ENCODE measurements at regions not wholly inside any gene's neighbourhood (a gene's known extent, or its start where the extent isn't known, plus 50 kb on each side); places are given as distances from the start of the nearest gene placed in this dataset.

DNA sequence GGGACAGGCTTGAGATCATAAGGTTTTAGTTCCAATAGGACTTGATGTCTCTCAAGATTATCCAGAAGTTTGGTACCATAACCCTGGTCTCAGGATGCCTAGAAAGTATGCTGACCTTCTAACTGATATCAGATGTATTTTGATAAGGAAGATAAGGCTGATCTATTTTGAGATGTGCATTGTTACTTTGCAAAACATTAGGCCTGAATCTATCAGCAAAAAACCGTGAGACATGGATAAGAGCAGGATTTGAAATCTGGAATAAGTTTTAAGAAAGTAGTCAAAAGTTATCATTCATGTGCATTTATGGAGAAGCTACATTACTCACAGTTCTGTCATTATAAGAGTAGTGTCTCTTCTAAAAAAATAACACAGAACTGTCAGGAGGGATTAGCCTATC lies 467.1 kb upstream of the HS3ST1 start:
- TF ChIP-seq CTCF (tag by site-specific recombination; IDR thresholded peaks at IDR 0.05) (no peak), ZNF148 (tag by site-specific recombination; IDR thresholded peaks at IDR 0.05; ENCODE audit: borderline replicate concordance) (no peak), SP7 (tag by site-specific recombination; IDR thresholded peaks at IDR 0.05) (no peak), ZSCAN4 (tag by site-specific recombination; IDR thresholded peaks at IDR 0.05) (no peak), ZNF501 (tag by site-specific recombination; IDR thresholded peaks at IDR 0.05) (no peak), ZNF549 (tag by site-specific recombination; IDR thresholded peaks at IDR 0.05) (no peak), ZNF274 (IDR thresholded peaks at IDR 0.05; ENCODE audit: low read length) (no peak), ZNF274 (tag by site-specific recombination; IDR thresholded peaks at IDR 0.05; ENCODE audit: borderline replicate concordance) (no peak), ZBTB1 (tag by site-specific recombination; IDR thresholded peaks at IDR 0.05) (no peak), ZNF596 (tag by site-specific recombination; IDR thresholded peaks at IDR 0.05) (no peak)
